ENCODE measurements at regions not wholly inside any gene's neighbourhood (a gene's known extent, or its start where the extent isn't known, plus 50 kb on each side); places are given as distances from the start of the nearest gene placed in this dataset.
"Not testable (repeated sequence)": the region's sequence is repeated elsewhere in the genome, so short reads cannot be mapped to it uniquely, and the experiment has no call there.

DNA sequence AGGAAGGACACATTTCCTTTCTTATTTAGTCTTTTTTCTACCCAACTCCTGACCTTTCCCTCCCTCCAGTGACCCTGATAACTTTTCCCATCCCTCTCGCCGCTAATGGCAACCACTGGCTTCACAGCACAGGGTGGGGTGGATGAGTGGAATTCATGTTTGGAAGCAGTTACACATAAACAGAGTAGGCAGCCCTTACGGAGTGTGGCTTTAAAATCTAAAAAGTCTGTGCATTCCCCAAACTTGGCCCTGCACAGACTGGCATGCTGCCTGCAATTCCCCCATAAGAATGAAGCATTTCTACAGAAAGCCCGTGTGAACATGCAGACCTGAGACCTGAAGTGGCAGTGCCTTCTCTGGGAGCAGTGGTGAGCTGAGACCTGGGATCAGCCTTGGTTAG, 196.7 kb upstream of the ADRA1D start:
- DNase-seq (ENCODE audit: insufficient read length, low spot score): no peak
- TF ChIP-seq POLR2A (IDR thresholded peaks at IDR 0.05; ENCODE audit: low read depth, low read length): no peak
- FAIRE-seq: no peak

- no peak for TF ChIP-seq POLR2A (IDR thresholded peaks at IDR 0.05; ENCODE audit: low read depth, low read length)
- no peak for FAIRE-seq
- no peak for DNase-seq (ENCODE audit: insufficient read length, low spot score)
These were observed 196.2 kb upstream of the ADRA1D start for GRCh38 chr20:4445331-4445730.

DNA sequence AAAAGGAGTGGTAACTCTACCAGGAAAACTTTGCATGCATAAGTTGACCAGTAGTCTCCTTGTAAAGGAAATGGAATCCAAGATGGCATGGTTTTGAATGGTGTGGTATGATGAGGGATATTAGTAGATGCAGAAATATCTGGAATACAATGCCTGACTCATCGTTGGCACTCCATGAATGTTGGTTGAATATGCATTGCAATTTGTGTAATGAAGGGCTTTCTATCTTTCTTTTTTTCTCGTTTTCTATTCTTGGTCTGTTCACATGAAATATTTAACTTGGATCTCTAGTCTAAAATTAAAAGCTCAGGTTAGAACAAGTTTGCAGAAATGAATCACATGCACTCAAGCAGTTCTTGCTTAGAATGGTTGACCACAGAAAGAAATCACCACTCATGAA, 195.3 kb upstream of the ADRA1D start:
- no peak for FAIRE-seq
- TF ChIP-seq POLR2A (IDR thresholded peaks at IDR 0.05; ENCODE audit: low read depth, low read length): no peak
- DNase-seq (ENCODE audit: insufficient read length, low spot score): no peak

DNA sequence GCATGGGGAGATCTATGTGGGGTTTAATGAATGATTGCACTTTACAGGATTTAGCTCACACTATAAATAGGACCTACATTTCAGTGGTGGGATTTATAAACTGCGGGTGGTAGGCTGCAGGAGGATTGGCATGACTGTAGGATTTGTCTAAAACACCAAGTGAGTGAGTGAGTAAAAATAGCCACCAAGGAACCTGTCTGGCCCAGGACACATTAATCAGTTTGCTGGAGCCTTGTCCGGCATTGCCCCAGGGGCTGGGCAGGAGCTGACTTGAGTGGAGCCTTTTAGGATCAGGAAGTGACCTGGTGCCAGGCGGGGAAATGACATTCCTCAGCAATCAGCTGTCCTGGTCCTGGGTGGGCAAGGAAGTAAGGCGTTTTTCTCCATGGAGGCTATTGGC, 193.9 kb upstream of the ADRA1D start:
- DNase-seq (ENCODE audit: insufficient read length, low spot score) (no peak), FAIRE-seq (no peak)
- no peak for TF ChIP-seq POLR2A (IDR thresholded peaks at IDR 0.05; ENCODE audit: low read depth, low read length)

DNA sequence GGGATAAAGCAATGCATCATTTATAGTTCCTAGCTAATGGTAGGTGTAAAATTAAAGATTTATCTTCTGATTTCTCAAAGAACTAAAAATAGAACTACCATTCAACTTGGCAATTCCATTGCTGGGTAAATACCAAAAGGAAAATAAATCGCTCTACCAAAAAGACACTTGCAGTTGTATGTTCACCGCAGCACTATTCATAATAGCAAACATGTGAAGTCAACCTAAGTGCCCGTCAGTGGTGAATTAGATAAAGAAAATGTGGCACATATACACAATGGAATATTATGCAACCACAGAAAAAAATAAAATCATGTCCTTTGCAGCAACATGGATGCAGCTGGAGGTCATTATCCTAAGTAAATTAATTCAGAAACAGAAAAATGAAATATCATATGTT, 192.8 kb upstream of the ADRA1D start:
- TF ChIP-seq POLR2A (IDR thresholded peaks at IDR 0.05; ENCODE audit: low read depth, low read length): no peak
- DNase-seq (ENCODE audit: insufficient read length, low spot score): no peak
- FAIRE-seq: no peak

GRCh38 chr20:4441191-4441590, 192.1 kb upstream of the ADRA1D start:
- no peak for TF ChIP-seq POLR2A (IDR thresholded peaks at IDR 0.05; ENCODE audit: low read depth, low read length)
- FAIRE-seq (no peak), DNase-seq (ENCODE audit: insufficient read length, low spot score) (no peak)

GRCh38 chr20:4439461-4439860, 190.4 kb upstream of the ADRA1D start:
- DNase-seq (ENCODE audit: insufficient read length, low spot score): no peak
- no peak for TF ChIP-seq POLR2A (IDR thresholded peaks at IDR 0.05; ENCODE audit: low read depth, low read length)
- no peak for FAIRE-seq

- TF ChIP-seq POLR2A (IDR thresholded peaks at IDR 0.05; ENCODE audit: low read depth, low read length): no peak
- DNase-seq (ENCODE audit: insufficient read length, low spot score) (no peak), FAIRE-seq (no peak)
These were observed 188.0 kb upstream of the ADRA1D start for GRCh38 chr20:4437131-4437530.

DNA sequence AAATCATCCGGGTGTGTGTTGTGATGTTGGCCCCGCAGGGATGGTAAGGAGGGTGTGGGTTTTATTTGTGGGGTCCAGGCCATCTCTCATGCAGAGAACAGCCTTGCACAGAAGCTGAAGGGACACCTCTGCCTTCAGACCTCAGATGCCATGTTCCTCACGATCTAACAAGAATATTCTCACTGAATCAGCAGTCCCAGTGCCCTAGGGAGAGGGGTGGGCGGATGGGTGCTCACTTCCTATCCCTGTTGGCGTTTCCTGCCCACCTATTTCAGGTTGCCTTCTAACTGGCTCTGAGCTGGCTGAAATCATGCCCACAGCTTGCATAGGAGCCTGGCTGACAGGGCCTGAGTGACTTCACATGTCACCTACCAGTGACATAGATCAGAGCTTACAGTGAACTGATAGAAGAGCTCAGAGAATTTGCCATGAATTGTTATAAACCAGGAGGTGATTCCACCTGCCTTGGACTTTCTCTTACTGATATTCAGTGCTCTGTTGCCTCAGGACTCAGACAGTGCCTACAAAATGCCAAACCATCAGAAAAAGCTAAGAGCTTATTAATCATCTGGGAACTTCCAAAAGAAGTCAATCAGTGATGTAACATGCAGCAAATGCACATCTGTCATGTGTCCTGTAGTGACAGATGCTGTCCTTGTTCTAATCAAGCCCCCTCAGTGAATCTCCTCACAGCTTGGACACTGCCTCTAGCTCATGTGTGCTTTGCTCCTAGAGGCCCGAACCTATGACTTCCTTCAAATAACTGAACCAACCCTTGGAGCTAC, 186.8 kb upstream of the ADRA1D start:
- FAIRE-seq: no peak
- no peak for TF ChIP-seq POLR2A (IDR thresholded peaks at IDR 0.05; ENCODE audit: low read depth, low read length)

GRCh38 chr20:4435225-4435624, 186.1 kb upstream of the ADRA1D start:
- no peak for FAIRE-seq
- no peak for TF ChIP-seq POLR2A (IDR thresholded peaks at IDR 0.05; ENCODE audit: low read depth, low read length)
- DNase-seq (ENCODE audit: insufficient read length, low spot score): no peak

More for the DNA sequence above, 186.8 kb upstream of the ADRA1D start:
- DNase-seq (ENCODE audit: insufficient read length, low spot score): no peak

- no peak for TF ChIP-seq POLR2A (IDR thresholded peaks at IDR 0.05; ENCODE audit: low read depth, low read length)
- DNase-seq (ENCODE audit: insufficient read length, low spot score) (no peak), FAIRE-seq (no peak)
These were observed 185.6 kb upstream of the ADRA1D start for GRCh38 chr20:4434681-4435080.

DNA sequence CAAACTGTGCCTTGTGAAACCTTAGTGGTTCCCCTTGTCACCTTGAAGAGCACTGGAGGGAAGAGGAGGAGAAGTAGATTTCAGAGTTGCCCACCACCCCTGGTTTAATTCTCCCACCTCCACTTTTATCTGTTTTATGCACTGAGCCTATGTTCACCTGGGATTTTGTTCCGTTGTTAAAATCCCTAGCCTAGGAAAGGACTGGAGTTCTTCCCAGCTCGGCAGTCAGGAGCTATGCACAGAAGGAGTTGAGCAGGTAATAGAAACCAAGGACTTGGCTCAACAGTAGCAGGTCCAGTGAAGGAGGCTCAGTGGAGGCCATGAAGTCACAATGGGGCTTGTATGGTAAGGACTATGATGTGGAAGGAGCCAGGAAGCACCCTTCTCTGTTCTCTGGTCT, 182.4 kb upstream of the ADRA1D start:
- FAIRE-seq (no peak), DNase-seq (ENCODE audit: insufficient read length, low spot score) (no peak)
- no peak for TF ChIP-seq POLR2A (IDR thresholded peaks at IDR 0.05; ENCODE audit: low read depth, low read length)

DNA sequence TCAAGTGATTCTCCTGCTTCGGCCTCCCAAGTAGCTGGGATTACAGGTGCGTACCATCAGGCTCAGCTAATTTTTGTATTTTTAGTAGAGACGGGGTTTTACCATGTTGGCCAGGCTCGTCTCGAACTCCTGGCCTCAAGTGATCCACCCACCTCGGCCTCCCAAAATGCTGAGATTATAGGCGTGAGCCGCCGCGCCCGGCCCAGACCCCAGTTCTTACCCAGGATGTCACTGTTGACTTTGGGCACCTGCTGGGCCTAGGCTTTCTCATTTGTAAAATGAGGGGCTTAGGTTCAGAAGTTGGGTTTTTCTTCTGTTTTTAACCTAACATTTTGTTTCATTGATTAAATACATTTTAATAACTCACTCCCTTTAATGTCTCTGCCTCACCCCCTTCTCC, 181.7 kb upstream of the ADRA1D start:
- not testable (repeated sequence) for DNase-seq (ENCODE audit: insufficient read length, low spot score); FAIRE-seq

DNA sequence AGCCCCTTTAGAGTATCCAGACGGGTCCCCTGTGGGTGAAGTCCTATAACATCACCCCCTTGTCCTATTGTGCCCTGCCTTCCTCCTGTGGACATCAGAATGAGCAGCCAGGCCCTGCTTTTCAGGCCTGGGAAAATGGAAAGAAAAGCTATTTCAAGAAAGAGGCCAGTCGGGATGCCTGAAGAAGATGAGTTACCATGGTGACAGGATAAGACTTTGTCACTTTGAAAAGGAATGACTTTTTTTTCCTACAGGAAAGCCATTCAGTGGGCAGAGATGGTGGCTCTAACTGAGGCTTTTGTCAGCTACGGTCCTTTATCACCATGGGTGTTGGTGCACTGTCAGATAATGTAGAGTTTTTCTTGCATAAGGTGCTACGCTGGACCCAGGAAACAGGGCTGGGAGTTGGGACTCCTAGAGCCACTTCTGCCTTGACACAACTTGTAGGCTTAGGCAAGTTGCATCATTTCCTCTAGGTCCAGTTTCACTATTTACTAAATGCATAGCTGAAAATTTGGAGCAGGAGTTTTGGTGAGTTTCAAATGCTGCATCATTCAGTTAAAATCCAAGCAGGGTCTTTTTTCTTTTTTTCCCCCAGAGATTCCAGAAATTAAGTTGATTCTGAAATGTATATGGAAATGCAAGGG, 179.0 kb upstream of the ADRA1D start:
- TF ChIP-seq POLR2A (IDR thresholded peaks at IDR 0.05; ENCODE audit: low read depth, low read length): no peak
- FAIRE-seq (no peak), DNase-seq (ENCODE audit: insufficient read length, low spot score) (no peak)

GRCh38 chr20:4418141-4418540, 169.1 kb upstream of the ADRA1D start:
- DNase-seq (ENCODE audit: insufficient read length, low spot score): no peak
- TF ChIP-seq POLR2A (IDR thresholded peaks at IDR 0.05; ENCODE audit: low read depth, low read length): no peak
- no peak for FAIRE-seq
